Neural cell (in vitro differentiated cells): ENCODE measurements at regions not wholly inside any gene's neighbourhood (a gene's known extent, or its start where the extent isn't known, plus 50 kb on each side); places are given as distances from the start of the nearest gene placed in this dataset.

ENCODE experiments used
- H2AFZ ChIP-seq: fragments of 200-600, 300-800 bp; sonication (generic), shearing (Covaris generic); 2 replicates; pipeline ENCODE4 v1.6.0; 2014; ENCODE audit warnings: low read depth, mild to moderate bottlenecking, antibody characterized with exemption, low read length, moderate library complexity
- H3F3A ChIP-seq: fragments of 200-600 bp; shearing (Covaris generic); 2 replicates; pipeline ENCODE4 v1.6.1; 2016; ENCODE audit warnings: mild to moderate bottlenecking, moderate library complexity, mixed read lengths, antibody characterized with exemption, low read length; ENCODE audit not compliant: insufficient read depth, poor library complexity, severe bottlenecking
- H3K27ac ChIP-seq: fragments of 200-600, 300-800 bp; sonication (generic), shearing (Covaris generic); 2 replicates; pipeline ENCODE4 v1.5.1; 2014; ENCODE audit warnings: mild to moderate bottlenecking, low read length, moderate library complexity
- H3K27me3 ChIP-seq: fragments of 300-800, 200-600 bp; sonication (generic), shearing (Covaris generic); 2 replicates; pipeline ENCODE4 v1.6.0; 2014; ENCODE audit warnings: mild to moderate bottlenecking, low read depth, low read length, moderate library complexity; ENCODE audit not compliant: insufficient read depth
- H3K36me3 ChIP-seq: fragments of 300-800, 200-600 bp; sonication (generic), shearing (Covaris generic); 2 replicates; pipeline ENCODE4 v1.5.1; 2014; ENCODE audit warnings: mild to moderate bottlenecking, antibody characterized with exemption, low read length, moderate library complexity; ENCODE audit not compliant: insufficient read depth
- H3K4me2 ChIP-seq: fragments of 300-800, 200-600 bp; sonication (generic), shearing (Covaris generic); 2 replicates; pipeline ENCODE4 v1.6.0; 2014; ENCODE audit warnings: mild to moderate bottlenecking, low read length
- H3K4me3 ChIP-seq: fragments of 300-800, 200-600 bp; sonication (generic), shearing (Covaris generic); 2 replicates; pipeline ENCODE4 v1.5.1; 2014; ENCODE audit warnings: mild to moderate bottlenecking, low read length, moderate library complexity
- H3K79me2 ChIP-seq: fragments of 200-600 bp; shearing (Covaris generic); replicated peaks from 2 replicates; pipeline ENCODE4 v1.6.0; 2014; ENCODE audit warnings: mild to moderate bottlenecking, low read length, moderate library complexity; ENCODE audit not compliant: insufficient read depth
- H3K9ac ChIP-seq: fragments of 300-800, 200-600 bp; sonication (generic), shearing (Covaris generic); 2 replicates; pipeline ENCODE4 v1.6.1; 2016; ENCODE audit warnings: mild to moderate bottlenecking, low read length, mixed read lengths
- H3K9me2 ChIP-seq: fragments of 200-600 bp; shearing (Covaris generic); 2 replicates; pipeline ENCODE4 v1.6.1; 2016; ENCODE audit warnings: mild to moderate bottlenecking, low read length, mixed read lengths; ENCODE audit not compliant: insufficient read depth
- H3K9me3 ChIP-seq: fragments of 200-600, 300-800 bp; sonication (generic), shearing (Covaris generic); 2 replicates; pipeline ENCODE4 v1.6.1; 2016; ENCODE audit warnings: mild to moderate bottlenecking, mixed run types, low read length, moderate library complexity, mixed read lengths
- H4K20me1 ChIP-seq: fragments of 200-600 bp; shearing (Covaris generic); 2 replicates; pipeline ENCODE4 v1.6.1; 2016; ENCODE audit warnings: mild to moderate bottlenecking, mixed run types; ENCODE audit not compliant: insufficient read depth
- CTCF ChIP-seq: fragments of 450-650 bp; IDR thresholded peaks from 2 replicates; pipeline ENCODE4 v1.5.1; 2014; ENCODE audit warnings: antibody characterized with exemption, mild to moderate bottlenecking, moderate library complexity; ENCODE audit not compliant: poor library complexity, severe bottlenecking
- EP300 ChIP-seq: fragments of 450-650 bp; conservative IDR thresholded peaks from 2 replicates; pipeline ENCODE4 v1.6.1; 2014; ENCODE audit warnings: antibody characterized with exemption, mild to moderate bottlenecking, moderate library complexity; ENCODE audit not compliant: poor library complexity, severe bottlenecking
- EZH2 ChIP-seq: fragments of 200-600, 300-800 bp; shearing (Covaris generic), sonication (generic); IDR thresholded peaks from 2 replicates; pipeline ENCODE4 v1.6.1; 2014; ENCODE audit warnings: antibody characterized with exemption, low read length, borderline replicate concordance, mild to moderate bottlenecking; ENCODE audit not compliant: insufficient read depth, poor library complexity, severe bottlenecking
- MXI1 ChIP-seq: fragments of 450-650 bp; conservative IDR thresholded peaks from 2 replicates; pipeline ENCODE4 v1.6.1; 2014; ENCODE audit warnings: antibody characterized with exemption, mild to moderate bottlenecking; ENCODE audit not compliant: poor library complexity, severe bottlenecking
- POLR2AphosphoS5 ChIP-seq: IDR thresholded peaks from 2 replicates; pipeline ENCODE4 v1.6.1; 2012
- RAD21 ChIP-seq: fragments of 450-650 bp; conservative IDR thresholded peaks from 2 replicates; pipeline ENCODE4 v1.6.1; 2014; ENCODE audit warnings: antibody characterized with exemption, mild to moderate bottlenecking, moderate library complexity
- REST ChIP-seq: IDR thresholded peaks from 2 replicates; pipeline ENCODE4 v1.6.1; 2012; ENCODE audit warnings: borderline replicate concordance
- SMC3 ChIP-seq: fragments of 450-650 bp; conservative IDR thresholded peaks from 2 replicates; pipeline ENCODE4 v1.6.1; 2014; ENCODE audit warnings: antibody characterized with exemption, mild to moderate bottlenecking, moderate library complexity; ENCODE audit not compliant: poor library complexity
- TAF1 ChIP-seq: IDR thresholded peaks from 2 replicates; pipeline ENCODE4 v1.6.1; 2012; ENCODE audit warnings: low read depth

GRCh38 chr21:19237608-19238007 lies 834.0 kb upstream of the TMPRSS15 start:
- H3K27ac ChIP-seq = no peak overlapping the region
- H3K27me3 ChIP-seq = no peaks in the 10 kb centered on the region
- H3K9me3 ChIP-seq = no peaks in the 10 kb centered on the region
- no peak for TF ChIP-seq POLR2AphosphoS5
- no peak for TF ChIP-seq EP300
- no peak for TF ChIP-seq MXI1
- TF ChIP-seq SMC3 = no peak
- no peak for TF ChIP-seq TAF1
- no peak for TF ChIP-seq RAD21
- TF ChIP-seq REST = no peak
- no peak for TF ChIP-seq EZH2
- no peak for TF ChIP-seq CTCF
- H2AFZ ChIP-seq = no peak overlapping the region
- H3K4me3 ChIP-seq = no peak overlapping the region
- no peaks in the 10 kb centered on the region for H3K36me3 ChIP-seq
- no peak overlapping the region for H3K4me2 ChIP-seq
- H4K20me1 ChIP-seq = no peaks in the 10 kb centered on the region
- no peaks in the 10 kb centered on the region for H3K9me2 ChIP-seq
- H3K9ac ChIP-seq = no peak overlapping the region
- no peaks in the 10 kb centered on the region for H3F3A ChIP-seq
- no peaks in the 10 kb centered on the region for H3K79me2 ChIP-seq

GRCh38 chr21:19239696-19240095 lies 836.1 kb upstream of the TMPRSS15 start:
- H3K27ac ChIP-seq = no peak overlapping the region
- TF ChIP-seq RAD21 (no peak), TAF1 (no peak), SMC3 (no peak), MXI1 (no peak), CTCF (no peak), EZH2 (no peak), EP300 (no peak), REST (no peak), POLR2AphosphoS5 (no peak)
- H2AFZ ChIP-seq = no peak overlapping the region
- H3K9me2 ChIP-seq = no peaks in the 10 kb centered on the region
- no peaks in the 10 kb centered on the region for H3K27me3 ChIP-seq
- no peaks in the 10 kb centered on the region for H3K9me3 ChIP-seq
- no peaks in the 10 kb centered on the region for H4K20me1 ChIP-seq
- no peaks in the 10 kb centered on the region for H3K79me2 ChIP-seq
- no peak overlapping the region for H3K9ac ChIP-seq
- H3K4me3 ChIP-seq = no peak overlapping the region
- H3F3A ChIP-seq = no peaks in the 10 kb centered on the region
- H3K36me3 ChIP-seq = no peaks in the 10 kb centered on the region
- no peak overlapping the region for H3K4me2 ChIP-seq
